NK-92 treated with Interleukin-12 subunit alpha and Interleukin-12 subunit beta, amount 100 ng/mL, for 24 hours (cell line): ENCODE measurements at regions not wholly inside any gene's neighbourhood (a gene's known extent, or its start where the extent isn't known, plus 50 kb on each side); places are given as distances from the start of the nearest gene placed in this dataset.
"Not testable (repeated sequence)": the region's sequence is repeated elsewhere in the genome, so short reads cannot be mapped to it uniquely, and the experiment has no call there.

Experiments
- DNase-seq: peaks from one replicate; lab custom pipeline; 2025; lab: John Stamatoyannopoulos, UW

DNA sequence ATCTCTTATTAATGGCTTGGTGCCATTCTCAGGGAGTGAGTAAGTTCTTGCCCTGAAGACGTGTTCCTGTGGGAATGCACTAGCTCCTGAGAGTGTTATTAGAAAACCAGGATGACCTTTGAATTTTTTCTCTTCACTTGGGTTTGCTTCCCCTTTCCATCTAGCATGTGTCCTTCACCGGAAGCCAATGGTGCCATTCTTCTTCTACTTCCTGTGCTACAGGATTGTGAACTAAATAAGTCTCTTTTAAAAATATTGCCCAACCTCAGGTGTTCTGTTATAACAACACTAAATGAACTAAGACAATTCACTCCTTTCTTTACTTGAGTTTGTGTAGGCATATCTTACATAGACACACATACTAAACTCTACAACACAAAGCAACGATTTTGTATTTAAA is 447.0 kb downstream of the SOX11 start:
- DNase-seq = no peak

DNA sequence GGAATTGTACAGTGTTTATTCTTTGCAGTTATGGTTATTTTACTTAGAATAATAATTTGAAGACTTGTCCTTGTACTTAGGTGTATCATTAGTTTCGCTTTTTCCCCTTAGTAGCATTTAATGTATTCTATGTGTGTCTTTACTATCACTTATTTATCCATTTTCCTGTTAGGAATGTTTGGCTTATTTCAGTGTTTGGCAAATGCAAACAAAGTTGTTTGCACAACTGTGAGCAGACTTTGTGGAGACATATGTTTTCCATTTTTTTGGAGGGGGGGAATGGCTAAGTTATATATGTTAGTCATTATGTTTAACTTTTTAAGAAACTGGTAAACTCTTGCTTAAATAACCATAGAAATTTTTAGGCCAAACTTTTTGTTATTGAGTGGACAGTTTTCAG is 447.7 kb downstream of the SOX11 start:
- DNase-seq = no peak

DNA sequence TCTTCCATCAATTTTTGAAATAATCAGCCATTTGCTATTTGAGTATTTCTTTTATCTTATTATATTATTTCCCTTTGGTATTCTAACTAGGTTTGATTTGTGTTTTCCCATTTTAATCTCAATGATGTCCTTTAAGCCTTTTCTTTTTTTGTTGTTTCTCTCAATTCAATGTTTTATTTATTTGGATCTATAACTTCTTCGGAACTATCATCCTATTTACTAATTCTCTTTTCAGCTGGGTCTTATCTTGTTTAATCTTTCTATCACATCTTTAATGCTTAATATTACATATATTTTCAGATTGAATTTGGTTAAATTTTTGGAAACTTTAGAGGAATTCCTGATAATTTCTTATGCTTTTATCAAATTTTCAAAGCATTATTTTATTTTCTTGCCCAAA is 448.3 kb downstream of the SOX11 start:
- no peak for DNase-seq

DNA sequence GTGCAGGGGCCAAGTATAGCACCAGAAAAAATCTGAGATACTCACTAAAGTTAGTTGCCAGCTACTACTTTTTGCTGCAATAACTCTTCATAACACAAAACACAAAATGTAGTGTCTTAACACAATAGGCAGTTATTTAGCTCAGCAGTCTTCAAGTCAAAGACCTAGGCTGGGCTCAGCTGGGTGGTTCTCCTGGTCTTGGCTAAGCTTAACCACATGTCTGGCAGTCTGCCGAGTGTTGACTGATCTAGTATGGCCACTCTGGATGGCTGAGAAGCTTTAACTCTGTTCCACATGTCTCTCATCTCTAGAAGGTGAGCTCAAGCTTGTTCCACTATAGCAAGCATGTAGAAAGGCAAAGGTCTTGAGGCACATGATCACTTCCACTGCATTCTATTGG is 451.6 kb downstream of the SOX11 start:
- no peak for DNase-seq

DNA sequence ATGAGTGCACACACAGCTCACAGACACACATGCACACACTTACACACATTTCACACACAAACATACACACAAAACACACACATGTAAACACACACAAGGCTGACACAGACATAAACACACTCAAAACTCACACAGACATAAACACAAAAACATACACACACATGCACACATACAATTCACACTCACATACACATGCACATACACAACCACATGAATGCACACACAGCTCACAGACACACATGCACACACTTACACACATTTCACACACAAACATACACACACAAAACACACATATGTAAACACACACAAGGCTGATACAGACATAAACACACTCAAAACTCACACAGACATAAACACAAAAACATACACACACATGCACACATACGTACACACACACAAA is 455.0 kb downstream of the SOX11 start:
- not testable (repeated sequence) for DNase-seq

DNA sequence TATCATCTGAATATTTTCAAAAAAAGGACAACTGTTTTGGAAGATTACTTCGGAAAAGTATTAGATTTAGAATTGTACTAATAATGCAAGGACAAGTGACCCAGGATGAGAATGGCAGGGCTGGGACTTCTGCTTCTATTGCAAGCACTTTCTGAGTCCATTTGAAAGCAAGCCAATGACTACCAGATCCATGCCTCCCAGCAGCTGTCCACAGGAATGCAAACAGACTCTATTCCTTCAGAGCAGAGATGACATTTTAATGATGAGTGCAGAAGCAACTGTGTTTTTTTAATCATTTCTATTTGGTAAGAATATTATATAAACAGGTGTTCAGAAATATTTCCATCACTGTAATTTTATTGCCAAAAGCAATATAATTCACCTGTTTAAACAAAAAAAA is 456.7 kb downstream of the SOX11 start:
- no peak for DNase-seq

DNA sequence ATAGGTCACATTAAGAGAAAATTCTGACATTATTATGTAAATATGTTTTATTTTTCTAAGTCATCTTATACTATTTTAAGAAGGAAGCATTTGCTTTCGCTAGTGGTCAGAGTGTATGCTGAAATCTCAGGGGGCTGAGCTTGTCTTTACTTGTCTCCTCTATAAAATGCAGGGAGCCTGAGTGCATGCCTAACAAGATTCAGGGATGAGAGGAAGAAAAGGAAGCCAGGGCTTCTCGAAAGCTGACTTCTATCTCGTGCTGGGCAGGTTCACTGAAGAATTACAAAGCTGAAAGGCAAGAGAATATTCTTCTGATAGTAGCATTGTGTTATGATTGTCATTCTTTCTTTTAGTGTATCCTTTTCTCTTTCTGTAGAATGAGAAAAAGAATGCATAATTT is 467.4 kb downstream of the SOX11 start:
- DNase-seq = no peak

DNA sequence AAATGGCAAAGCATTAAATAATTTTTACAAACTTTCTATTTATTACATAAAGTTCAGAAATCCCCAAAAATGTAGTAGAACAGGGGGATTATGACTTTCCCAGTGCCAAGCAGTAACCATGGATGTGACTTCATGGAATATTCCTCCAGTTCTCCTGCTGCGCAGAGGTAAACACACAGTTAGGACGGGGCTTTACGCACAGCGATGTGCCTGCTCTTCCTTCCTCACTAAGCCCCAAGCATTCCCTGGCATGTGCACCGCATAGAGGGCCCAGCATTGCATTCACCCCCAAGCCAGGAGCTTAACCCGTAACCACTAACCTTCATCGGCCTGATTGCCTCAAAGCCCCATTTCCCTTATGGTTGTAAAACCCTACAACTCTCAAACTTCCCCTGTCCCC is 471.7 kb downstream of the SOX11 start:
- DNase-seq = no peak

DNA sequence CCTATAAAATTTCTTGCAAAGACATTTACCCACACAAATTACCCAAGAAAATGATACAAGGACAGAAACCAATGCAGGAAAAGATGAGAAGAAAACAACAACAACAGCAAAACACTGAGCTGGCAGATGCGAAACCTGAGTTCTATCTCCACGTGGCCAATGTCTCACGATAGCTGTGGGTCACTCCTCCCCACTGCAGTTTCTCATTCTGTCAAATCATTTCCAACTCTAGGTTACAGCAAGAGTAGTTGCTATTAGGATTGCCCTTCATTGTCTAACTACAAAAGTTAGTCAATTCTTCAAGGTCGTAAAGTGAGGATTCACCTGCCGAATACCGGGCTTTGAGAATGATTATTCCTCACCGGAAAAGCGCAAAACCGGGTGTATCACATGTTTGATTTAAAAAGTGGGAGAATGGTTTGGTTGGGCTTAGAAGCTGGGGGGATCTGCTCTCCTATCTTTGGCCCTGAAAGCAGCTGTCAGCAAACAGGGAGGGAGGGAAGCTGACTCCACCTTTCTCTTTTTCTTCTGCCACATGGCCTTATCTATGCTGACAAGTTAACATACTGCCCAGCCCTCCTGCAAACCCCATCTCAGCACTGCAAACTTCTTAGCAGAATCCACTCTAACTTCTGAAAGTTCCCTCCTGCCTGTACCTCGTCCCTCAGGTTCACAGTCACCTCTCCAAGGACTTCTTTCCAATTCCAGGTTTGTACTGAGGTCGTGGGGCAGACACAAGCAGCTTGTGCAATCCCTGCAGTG is 473.0 kb downstream of the SOX11 start:
- no peak for DNase-seq

DNA sequence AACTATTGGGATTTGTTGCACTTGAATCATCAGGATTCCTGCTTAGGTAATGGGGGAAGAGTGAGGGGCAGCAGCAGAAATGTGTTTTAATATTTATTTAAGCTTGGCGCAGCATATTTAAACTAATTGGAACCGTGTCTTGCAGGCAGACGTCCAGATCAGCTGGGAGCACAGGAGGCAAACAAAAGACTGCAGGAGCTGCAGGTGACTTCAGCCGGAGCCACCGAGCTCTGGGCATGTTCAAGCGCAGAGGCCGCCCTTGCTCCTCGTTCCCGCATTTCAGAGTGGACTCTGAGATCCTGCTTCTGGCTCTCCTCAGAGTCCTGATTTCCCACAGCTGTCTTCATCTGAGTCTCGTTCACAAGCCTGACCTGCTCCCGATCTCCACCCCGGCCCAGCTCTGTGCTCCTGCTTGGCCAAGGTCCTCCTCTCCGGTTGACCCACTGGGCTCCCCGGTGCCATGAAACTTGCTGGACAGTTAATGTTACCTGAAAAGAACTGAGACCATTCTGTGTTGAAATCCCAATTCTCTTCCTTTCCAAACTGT is 475.5 kb downstream of the SOX11 start:
- no peak for DNase-seq

DNA sequence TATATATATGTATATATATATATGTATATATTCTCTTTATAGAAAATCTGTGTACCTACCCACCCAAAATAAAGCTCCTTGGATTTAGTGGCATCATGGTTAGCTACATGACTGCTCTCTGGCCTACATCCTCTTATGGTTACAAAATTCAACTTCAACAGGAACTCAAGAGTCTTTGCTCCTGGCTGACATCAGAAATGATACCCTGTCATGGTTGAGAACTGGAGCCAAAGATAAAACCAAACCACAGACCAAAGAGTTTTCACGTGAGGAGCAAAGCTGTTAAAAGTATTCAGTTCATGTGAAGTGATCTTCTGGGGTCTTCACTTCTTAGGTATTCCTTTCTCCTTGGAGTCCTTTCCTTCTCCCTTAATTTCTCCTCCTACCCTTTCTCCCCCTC is 476.3 kb downstream of the SOX11 start:
- DNase-seq = no peak

DNA sequence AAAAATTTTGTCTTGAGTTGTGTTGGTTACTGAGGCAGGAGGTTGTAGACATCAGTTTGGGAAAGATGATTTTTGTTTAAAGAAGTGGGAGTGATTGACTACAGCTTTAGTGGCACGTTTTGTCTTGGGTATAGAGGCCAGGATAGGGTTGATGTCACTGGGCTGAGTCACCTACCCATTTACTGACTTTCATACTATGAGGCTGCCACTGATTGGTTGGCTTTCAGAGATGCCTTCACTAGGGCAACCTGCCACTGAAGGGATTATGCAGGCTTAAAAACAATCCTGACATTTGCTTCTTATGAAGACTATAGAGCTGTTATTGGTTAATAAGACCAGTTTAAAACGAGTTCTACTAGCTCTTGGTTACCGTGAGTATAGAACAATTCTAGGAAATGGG is 479.1 kb downstream of the SOX11 start:
- no peak for DNase-seq

DNA sequence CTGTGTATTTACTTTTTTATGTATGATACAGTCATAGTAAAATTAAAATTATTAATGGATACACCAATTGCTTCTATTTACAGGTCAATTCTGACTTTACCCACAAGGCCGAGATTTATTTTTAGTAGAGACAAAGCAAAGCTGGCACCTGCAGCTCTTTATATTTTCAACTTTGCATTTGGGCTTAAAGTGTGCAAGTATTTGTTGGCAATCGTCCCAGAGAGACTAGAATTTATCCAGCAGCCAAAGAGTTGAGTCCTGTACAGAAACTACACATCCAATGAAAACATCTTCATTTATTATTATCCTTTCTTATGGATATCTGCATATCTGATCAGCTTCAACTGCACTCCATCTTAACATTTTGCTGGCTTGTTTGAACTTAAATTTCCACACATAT is 485.6 kb downstream of the SOX11 start:
- DNase-seq = no peak

DNA sequence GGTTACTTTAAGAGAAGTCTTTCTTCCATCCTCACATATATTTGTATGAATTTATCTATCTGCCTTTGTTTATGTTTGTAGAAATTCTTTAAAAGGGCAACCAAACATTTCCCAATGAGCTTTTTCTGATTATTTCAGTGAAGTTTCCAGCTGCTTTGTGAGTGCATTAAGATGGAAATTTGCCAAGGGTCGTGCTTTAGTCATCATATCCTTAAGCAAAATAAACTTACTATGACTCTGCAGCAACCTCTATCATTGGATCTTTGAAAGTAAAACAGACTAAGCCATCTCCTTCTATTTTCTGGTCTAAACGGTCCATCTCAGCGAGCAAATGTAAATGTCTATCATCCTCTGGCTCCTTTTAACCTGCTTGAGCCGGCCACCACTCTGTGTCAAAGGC is 489.3 kb downstream of the SOX11 start:
- no peak for DNase-seq

DNA sequence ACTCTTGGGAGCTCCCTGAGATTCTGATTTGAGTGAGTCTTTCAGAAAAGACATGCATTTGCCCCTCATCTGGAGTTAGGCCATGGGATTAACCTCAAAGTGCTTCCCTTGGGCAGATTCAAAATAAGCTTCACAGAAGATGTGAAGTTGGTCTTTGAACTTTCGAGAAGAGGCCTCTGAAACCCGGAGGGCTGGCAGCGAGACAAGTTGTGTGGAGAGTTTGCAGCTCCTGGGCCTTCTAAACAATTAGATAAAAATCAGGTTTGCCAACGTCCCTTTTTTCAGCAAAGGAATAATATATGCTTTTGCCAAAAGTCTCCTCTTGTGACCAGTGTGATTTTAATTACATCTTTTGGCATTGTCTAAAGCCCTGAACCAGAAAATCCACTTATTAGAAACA is 489.7 kb downstream of the SOX11 start:
- DNase-seq = no peak

DNA sequence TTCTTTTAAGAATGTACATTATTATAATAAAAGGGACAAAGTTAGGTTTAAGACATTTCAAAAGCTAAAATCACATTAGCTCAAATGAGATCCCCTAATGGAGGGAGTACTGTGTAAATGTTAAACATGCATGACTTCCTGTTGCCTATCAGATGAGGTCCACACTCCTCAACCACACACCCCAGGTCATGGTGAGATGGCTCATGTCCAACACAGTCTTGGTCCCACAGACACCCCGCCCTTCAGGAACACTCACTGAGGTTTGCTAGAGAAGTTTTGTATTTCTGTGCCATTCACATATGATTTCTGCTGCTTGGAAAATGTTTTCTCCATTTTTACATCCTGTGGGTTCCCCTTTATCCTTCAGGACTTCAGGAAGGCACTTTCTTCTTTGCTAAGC is 491.0 kb downstream of the SOX11 start:
- DNase-seq = no peak

DNA sequence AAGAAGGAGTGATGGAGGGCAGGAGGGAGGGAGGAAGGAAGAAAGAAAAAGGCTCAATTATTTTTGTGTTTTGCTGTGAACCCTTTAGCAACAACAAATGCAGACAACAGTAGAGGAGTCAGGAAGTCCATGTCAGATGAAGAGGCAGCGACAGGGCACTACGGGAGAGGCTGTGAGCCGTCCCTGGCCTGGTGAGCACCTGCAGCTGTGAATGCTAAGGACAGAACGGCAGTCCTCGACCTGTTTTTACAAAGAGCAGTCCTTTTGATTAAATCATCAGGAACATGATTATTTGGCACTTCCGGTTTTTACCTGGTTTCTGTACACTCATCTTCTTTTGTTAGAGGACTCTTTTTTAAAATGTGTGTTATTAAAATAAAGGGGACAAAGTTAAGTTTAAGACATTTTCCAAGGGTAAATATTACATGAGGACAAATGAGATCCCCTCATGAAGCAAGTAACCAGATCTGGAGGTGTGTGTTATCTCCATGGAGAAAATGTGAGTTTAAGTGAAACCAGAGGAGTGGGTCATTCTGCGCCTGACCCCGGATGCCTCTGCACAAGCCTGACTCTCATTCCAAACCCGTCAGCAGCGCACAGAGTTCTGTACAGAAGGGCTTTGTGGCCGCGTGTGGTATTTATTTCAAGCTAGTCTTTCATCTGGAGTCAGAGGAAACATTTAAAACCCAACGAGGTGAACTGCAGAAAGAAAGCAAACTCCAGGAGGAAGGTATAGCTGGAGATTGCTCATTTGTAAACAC is 492.5 kb downstream of the SOX11 start:
- no peak for DNase-seq

DNA sequence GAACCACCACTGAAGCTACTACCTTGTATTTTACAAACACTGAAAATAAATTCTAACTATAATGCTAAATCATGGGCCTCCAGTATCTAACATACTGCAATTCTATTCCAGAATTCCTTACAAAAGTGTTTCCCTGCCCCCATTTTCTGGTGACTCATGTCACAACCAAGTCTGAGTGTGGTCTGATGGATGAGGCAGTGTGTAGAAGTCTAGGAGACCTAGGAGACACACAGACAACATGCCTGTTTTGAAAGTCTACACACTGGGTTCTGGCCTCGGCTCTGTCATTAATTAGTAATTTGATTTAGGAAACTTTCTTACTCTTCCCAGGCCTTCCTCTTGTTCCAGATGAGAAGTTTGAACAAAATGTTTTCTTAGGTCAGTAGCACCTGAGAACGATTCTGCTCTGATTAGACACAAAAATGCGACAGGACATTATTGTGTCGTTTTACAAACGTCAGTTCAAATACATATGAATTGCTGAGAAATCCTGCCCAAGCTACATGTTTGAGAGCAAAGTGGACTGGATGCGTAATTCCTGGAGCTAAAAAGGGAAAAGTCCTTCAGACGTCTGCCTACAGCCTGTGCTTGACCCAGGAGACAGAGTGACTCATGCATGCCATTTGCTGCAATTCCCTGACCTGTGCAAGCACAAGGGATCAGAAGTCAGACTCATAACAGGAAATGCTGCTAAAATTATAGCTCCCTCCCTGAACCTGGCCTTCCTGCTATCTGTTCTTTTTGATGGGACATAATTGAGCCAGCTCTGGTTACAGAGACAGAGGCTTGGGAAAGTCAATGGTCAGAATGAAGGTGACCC is 494.4 kb downstream of the SOX11 start:
- no peak for DNase-seq

DNA sequence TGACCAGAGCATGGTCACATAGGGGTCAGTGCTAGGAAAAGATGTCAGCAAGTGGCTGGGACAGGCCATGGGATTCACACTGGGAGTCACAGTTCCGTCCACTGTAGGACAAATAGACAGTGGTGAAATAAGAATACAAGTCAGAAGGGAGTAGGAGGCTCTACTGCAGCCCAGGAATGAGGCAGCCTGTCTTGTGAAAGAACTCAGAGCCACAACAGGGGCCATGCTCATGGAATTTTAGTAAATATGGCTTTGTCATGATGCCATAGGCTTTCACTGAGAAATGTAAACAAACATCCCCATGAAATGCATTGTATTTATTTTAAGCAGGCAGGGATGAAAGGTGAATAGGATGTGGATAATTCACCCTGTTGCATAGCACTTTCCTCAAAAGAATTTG is 504.3 kb downstream of the SOX11 start:
- DNase-seq = no peak

DNA sequence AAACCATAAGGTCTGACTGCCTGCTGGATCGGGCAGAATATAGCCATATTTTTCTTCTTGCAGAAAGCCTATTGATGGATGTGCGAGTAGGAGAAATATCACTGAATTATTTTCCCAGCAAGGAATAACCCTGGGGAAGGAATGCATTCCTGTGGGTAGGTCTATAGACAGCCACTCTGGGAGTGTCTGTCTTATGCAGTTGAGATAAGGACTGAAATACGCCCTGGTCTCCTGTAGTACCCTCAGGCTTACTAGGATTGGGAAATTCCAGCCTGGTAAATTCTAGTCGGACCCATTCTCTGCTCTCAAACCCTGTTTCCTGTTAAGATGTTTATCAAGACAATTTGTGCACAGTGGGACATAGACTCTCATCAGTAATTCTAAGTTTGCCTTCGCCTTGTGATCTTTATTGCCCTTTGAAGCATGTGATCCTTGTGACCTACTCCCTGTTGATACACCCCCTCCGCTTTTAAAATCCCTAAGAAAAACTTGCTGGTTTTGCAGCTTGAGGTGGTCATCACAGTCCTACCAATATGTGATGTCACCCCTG is 506.3 kb downstream of the SOX11 start:
- not testable (repeated sequence) for DNase-seq

DNA sequence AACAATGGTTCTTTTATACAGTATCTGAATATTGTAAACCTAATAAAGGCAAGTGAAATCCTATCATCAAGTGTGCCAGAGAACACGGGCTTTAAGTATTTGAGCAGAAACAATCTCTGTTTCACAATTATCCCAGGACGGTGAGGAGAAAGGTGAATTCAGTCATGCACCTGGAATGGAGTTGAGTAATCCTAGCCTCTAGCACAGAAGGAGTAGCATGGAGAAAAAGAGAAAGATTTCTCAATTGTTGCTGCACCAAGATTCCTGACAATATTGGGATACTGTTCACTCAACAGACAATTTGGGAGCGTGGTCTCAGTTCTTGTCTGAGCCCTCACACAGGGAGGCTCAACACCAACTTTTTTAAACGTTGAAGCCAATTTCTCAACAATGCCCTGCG is 510.6 kb downstream of the SOX11 start:
- no peak for DNase-seq

DNA sequence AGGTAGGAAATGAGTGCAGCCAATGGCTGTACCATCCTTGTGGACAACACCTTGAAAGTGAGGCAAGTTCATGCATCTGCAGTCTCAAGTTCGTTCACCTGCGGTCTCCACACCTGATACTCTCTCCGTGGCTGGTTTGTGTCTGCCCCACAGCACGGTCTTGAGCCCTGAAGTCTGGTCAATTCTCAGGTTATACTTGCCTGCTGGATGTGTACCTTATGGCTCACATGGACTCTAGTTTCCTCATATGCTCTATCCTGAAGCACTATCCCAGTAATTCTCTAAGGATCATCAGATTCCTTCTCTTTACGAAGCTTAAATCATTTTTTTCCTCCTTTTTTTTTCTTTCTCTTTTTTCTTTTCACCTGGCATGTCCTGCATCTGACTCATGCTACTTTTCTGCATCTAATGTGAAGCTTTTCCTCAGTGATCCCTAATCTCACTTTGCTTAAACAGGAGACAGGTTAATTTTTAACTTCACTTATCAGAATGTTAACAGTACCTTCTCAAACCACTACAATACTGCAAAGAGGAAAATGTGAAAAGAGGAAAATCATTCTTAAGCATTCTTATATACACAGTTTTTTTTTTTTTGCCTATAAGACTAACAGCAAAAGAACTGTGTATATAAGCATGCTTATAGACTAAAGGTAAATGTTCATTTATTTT is 511.2 kb downstream of the SOX11 start:
- no peak for DNase-seq
